GM04503 (cell line): ENCODE measurements at regions not wholly inside any gene's neighbourhood (a gene's known extent, or its start where the extent isn't known, plus 50 kb on each side); places are given as distances from the start of the nearest gene placed in this dataset.
A peak's percentile ranks its signal among the peaks of the same experiment; 100 is the strongest.
"Not testable (repeated sequence)": the region's sequence is repeated elsewhere in the genome, so short reads cannot be mapped to it uniquely, and the experiment has no call there.

Source experiments
- DNase-seq: peaks from one replicate; pipeline ENCODE4 v3.0.0-alpha.2; 2012; ENCODE audit warnings: low read depth

GRCh38 chr10:63848871-63849270 is 327.7 kb downstream of the REEP3 start:
- not testable (repeated sequence) for DNase-seq

GRCh38 chr10:63862860-63863259 is 341.7 kb downstream of the REEP3 start:
- DNase-seq, result no peak

- DNase-seq, result no peak
These were observed 344.0 kb downstream of the REEP3 start for GRCh38 chr10:63865210-63865609.

GRCh38 chr10:63866075-63866746 is 345.0 kb downstream of the REEP3 start:
- no peak for DNase-seq

- DNase-seq, result no peak
These were observed 345.5 kb downstream of the REEP3 start for GRCh38 chr10:63866747-63867140.

GRCh38 chr10:63878428-63878827 is 357.2 kb downstream of the REEP3 start:
- no peak for DNase-seq

- DNase-seq, result no peak
These were observed 362.7 kb downstream of the REEP3 start for GRCh38 chr10:63883861-63884260.

GRCh38 chr10:63884426-63884825 is 363.2 kb downstream of the REEP3 start:
- no peak for DNase-seq

GRCh38 chr10:63885156-63885555 is 364.0 kb downstream of the REEP3 start:
- no peak for DNase-seq

GRCh38 chr10:63886281-63887022 is 365.3 kb downstream of the REEP3 start:
- no peak for DNase-seq

GRCh38 chr10:63887023-63887589 is 365.9 kb downstream of the REEP3 start:
- DNase-seq, result no peak

GRCh38 chr10:63887600-63888370 is 366.6 kb downstream of the REEP3 start:
- DNase-seq, result no peak

- no peak for DNase-seq
These were observed 368.6 kb downstream of the REEP3 start for GRCh38 chr10:63889803-63890202.

GRCh38 chr10:63896992-63897391 is 375.8 kb downstream of the REEP3 start:
- DNase-seq, result no peak

- no peak for DNase-seq
These were observed 378.6 kb downstream of the REEP3 start for GRCh38 chr10:63899673-63900300.

- DNase-seq, result no peak
These were observed 380.0 kb downstream of the REEP3 start for GRCh38 chr10:63901228-63901627.

GRCh38 chr10:63901881-63902280 is 380.7 kb downstream of the REEP3 start:
- DNase-seq, result peak; percentile 39

- no peak for DNase-seq
These were observed 389.6 kb downstream of the REEP3 start for GRCh38 chr10:63910806-63911205.

- DNase-seq, result no peak
These were observed 394.0 kb downstream of the REEP3 start for GRCh38 chr10:63915240-63915639.

- DNase-seq, result no peak
These were observed 396.2 kb downstream of the REEP3 start for GRCh38 chr10:63917363-63917762.

GRCh38 chr10:63919575-63920279 is 398.5 kb downstream of the REEP3 start:
- DNase-seq, result no peak
